Duodenal mucosa (tissue), 2 donors: ENCODE measurements at regions not wholly inside any gene's neighbourhood (a gene's known extent, or its start where the extent isn't known, plus 50 kb on each side); places are given as distances from the start of the nearest gene placed in this dataset.

Experiments used
- H3K27ac ChIP-seq: one replicate; pipeline ENCODE4 v1.7.0; 2013; ENCODE audit warnings: low read depth, low read length
- H3K27me3 ChIP-seq, 2 donors: one replicate each; pipeline ENCODE4 v1.7.0; 2013; ENCODE audit warnings: low read length in 2 of 2, control low read depth in 1 of 2; ENCODE audit not compliant: insufficient read depth in 2 of 2, control insufficient read depth in 1 of 2
- H3K36me3 ChIP-seq, 2 donors: one replicate each; pipeline ENCODE4 v1.7.0; 2013; ENCODE audit warnings: low read length in 2 of 2, control low read depth in 1 of 2; ENCODE audit not compliant: insufficient read depth in 2 of 2, control insufficient read depth in 1 of 2
- H3K4me1 ChIP-seq, 2 donors: one replicate each; pipeline ENCODE4 v1.7.0; 2013; ENCODE audit warnings: low read length in 2 of 2, control low read depth in 1 of 2; ENCODE audit not compliant: insufficient read depth in 2 of 2, control insufficient read depth in 1 of 2
- H3K4me3 ChIP-seq, 2 donors: one replicate each; pipeline ENCODE4 v1.7.0; 2013; ENCODE audit warnings: low read length in 2 of 2, low read depth in 1 of 2
- H3K9ac ChIP-seq, 2 donors: one replicate each; pipeline ENCODE4 v1.7.0; 2013; ENCODE audit warnings: low read length in 2 of 2, low read depth in 1 of 2
- H3K9me3 ChIP-seq, 2 donors: one replicate each; pipeline ENCODE4 v1.7.0; 2013; ENCODE audit warnings: low read length in 2 of 2, control low read depth in 1 of 2; ENCODE audit not compliant: control insufficient read depth in 1 of 2

GRCh38 chr16:80489173-80489572 is 51.6 kb upstream of the DYNLRB2 start:
- Histone ChIP-seq H3K4me3 (no peak overlapping the region), H3K9me3 (no peaks in the 10 kb centered on the region), H3K27ac (no peak overlapping the region), H3K9ac (no peak overlapping the region), H3K4me1 (no peaks in the 10 kb centered on the region), H3K36me3 (no peaks in the 10 kb centered on the region), H3K27me3 (peaks cover 7% of the 10 kb centered on the region in 2 donors)

- Histone ChIP-seq H3K27ac (no peak overlapping the region), H3K9ac (no peak overlapping the region), H3K4me1 (no peaks in the 10 kb centered on the region), H3K9me3 (no peaks in the 10 kb centered on the region), H3K4me3 (no peak overlapping the region), H3K27me3 (peaks cover 7% of the 10 kb centered on the region in 2 donors), H3K36me3 (no peaks in the 10 kb centered on the region)
These were observed 52.6 kb upstream of the DYNLRB2 start for GRCh38 chr16:80488167-80488566.

GRCh38 chr16:80480664-80481063 is 60.1 kb upstream of the DYNLRB2 start:
- H3K9me3 ChIP-seq = no peaks in the 10 kb centered on the region
- peaks cover 3 to 4% of the 10 kb centered on the region in 2 donors for H3K27me3 ChIP-seq
- no peak overlapping the region for H3K9ac ChIP-seq
- H3K4me3 ChIP-seq = no peak overlapping the region
- H3K27ac ChIP-seq = no peak overlapping the region
- no peaks in the 10 kb centered on the region for H3K36me3 ChIP-seq
- H3K4me1 ChIP-seq = no peaks in the 10 kb centered on the region

GRCh38 chr16:80477838-80478237 is 63.0 kb upstream of the DYNLRB2 start:
- H3K27me3 ChIP-seq = no peaks in the 10 kb centered on the region
- no peaks in the 10 kb centered on the region for H3K36me3 ChIP-seq
- H3K9me3 ChIP-seq = no peaks in the 10 kb centered on the region
- H3K4me1 ChIP-seq = no peaks in the 10 kb centered on the region
- no peak overlapping the region for H3K4me3 ChIP-seq
- no peak overlapping the region for H3K9ac ChIP-seq
- H3K27ac ChIP-seq = no peak overlapping the region

- no peak overlapping the region for H3K4me3 ChIP-seq
- H3K27ac ChIP-seq = no peak overlapping the region
- H3K36me3 ChIP-seq = no peaks in the 10 kb centered on the region
These were observed 72.8 kb upstream of the DYNLRB2 start for GRCh38 chr16:80468029-80468428.

GRCh38 chr16:80466024-80466987 is 74.5 kb upstream of the DYNLRB2 start:
- H3K27me3 ChIP-seq = no peaks in the 10 kb centered on the region
- no peak overlapping the region for H3K27ac ChIP-seq
- H3K9me3 ChIP-seq = no peaks in the 10 kb centered on the region
- H3K9ac ChIP-seq = no peak overlapping the region
- peak overlapping the region in 1 of 2 donors; percentile 44 for H3K4me3 ChIP-seq
- H3K4me1 ChIP-seq = peaks cover 23 to 24% of the 10 kb centered on the region in 2 donors
- no peaks in the 10 kb centered on the region for H3K36me3 ChIP-seq

More at GRCh38 chr16:80468029-80468428, 72.8 kb upstream of the DYNLRB2 start:
- Histone ChIP-seq H3K9me3 (no peaks in the 10 kb centered on the region), H3K9ac (no peak overlapping the region), H3K27me3 (no peaks in the 10 kb centered on the region), H3K4me1 (peaks cover 13 to 17% of the 10 kb centered on the region in 2 donors)

- no peak overlapping the region for H3K9ac ChIP-seq
- H3K4me1 ChIP-seq = peaks cover 23 to 24% of the 10 kb centered on the region in 2 donors
- H3K4me3 ChIP-seq = no peak overlapping the region
- no peaks in the 10 kb centered on the region for H3K36me3 ChIP-seq
- no peaks in the 10 kb centered on the region for H3K9me3 ChIP-seq
- no peak overlapping the region for H3K27ac ChIP-seq
- H3K27me3 ChIP-seq = peaks cover 0 to 3% of the 10 kb centered on the region in 2 donors
These were observed 76.9 kb upstream of the DYNLRB2 start for GRCh38 chr16:80463751-80464495.

GRCh38 chr16:80463326-80463725 is 77.5 kb upstream of the DYNLRB2 start:
- no peaks in the 10 kb centered on the region for H3K9me3 ChIP-seq
- peaks cover 23 to 24% of the 10 kb centered on the region in 2 donors for H3K4me1 ChIP-seq
- H3K27ac ChIP-seq = no peak overlapping the region
- H3K9ac ChIP-seq = no peak overlapping the region
- no peaks in the 10 kb centered on the region for H3K36me3 ChIP-seq
- H3K27me3 ChIP-seq = peaks cover 0 to 3% of the 10 kb centered on the region in 2 donors
- H3K4me3 ChIP-seq = no peak overlapping the region

GRCh38 chr16:80462917-80463316 is 77.9 kb upstream of the DYNLRB2 start:
- Histone ChIP-seq H3K36me3 (no peaks in the 10 kb centered on the region), H3K9me3 (no peaks in the 10 kb centered on the region), H3K27me3 (peaks cover 0 to 3% of the 10 kb centered on the region in 2 donors), H3K4me3 (no peak overlapping the region), H3K27ac (no peak overlapping the region), H3K4me1 (peaks cover 23 to 24% of the 10 kb centered on the region in 2 donors), H3K9ac (no peak overlapping the region)

- Histone ChIP-seq H3K4me3 (no peak overlapping the region), H3K9ac (no peak overlapping the region), H3K27me3 (peaks cover 0 to 3% of the 10 kb centered on the region in 2 donors), H3K9me3 (no peaks in the 10 kb centered on the region), H3K4me1 (peaks cover 16 to 23% of the 10 kb centered on the region in 2 donors), H3K36me3 (no peaks in the 10 kb centered on the region), H3K27ac (no peak overlapping the region)
These were observed 79.8 kb upstream of the DYNLRB2 start for GRCh38 chr16:80460988-80461387.
